Fibroblast of skin of left quadriceps (primary cell): ENCODE measurements at regions not wholly inside any gene's neighbourhood (a gene's known extent, or its start where the extent isn't known, plus 50 kb on each side); places are given as distances from the start of the nearest gene placed in this dataset.
"Not testable (repeated sequence)": the region's sequence is repeated elsewhere in the genome, so short reads cannot be mapped to it uniquely, and the experiment has no call there.

Experiments
- DNase-seq, 2 experiments: peaks; one replicate each; pipeline ENCODE4 v3.0.0-alpha.2; 2013; ENCODE audit warnings: low read depth in 2 of 2

- DNase-seq: no peak
These were observed 132.5 kb upstream of the ADRA1B start for GRCh38 chr5:159783726-159784247.

DNA sequence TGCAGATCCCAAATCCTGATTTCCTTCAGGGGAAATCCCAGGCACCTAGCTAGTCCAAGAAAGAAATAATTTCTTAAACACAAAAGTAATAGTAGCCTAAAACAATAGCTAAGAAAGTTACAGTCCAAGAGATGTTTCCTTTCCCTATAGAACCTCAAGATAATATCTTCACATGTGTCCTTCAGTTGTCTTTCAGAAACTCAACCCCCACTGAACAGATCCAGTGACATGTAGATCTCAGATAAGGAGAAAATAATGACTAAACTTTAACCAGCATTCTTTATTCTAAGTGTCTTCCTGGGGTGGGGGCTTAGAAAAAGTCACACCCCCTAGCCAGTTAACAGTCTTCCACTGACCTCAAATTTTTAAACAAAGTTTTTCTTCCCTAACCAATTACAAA, 131.3 kb upstream of the ADRA1B start:
- no peak for DNase-seq

DNA sequence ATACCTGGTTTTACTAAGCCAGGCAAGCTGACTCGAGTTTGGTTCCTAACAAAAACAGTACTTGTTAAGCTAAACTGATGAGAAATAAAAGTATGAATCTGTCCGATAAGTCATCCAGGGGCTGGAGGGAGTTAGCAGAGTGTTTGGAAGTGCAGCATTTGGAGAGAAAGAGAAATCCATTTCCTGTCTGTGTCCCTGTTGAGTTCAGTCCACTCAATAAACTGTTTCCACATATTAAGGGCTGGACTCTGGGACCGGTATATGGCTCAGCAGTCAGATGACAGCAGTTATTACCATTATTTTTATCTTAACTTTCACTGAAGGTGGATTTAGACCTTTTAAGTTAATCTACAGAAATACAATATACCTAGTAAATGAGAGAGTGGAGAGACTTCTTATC, 130.6 kb upstream of the ADRA1B start:
- no peak for DNase-seq

- no peak for DNase-seq
These were observed 130.1 kb upstream of the ADRA1B start for GRCh38 chr5:159786201-159786600.

GRCh38 chr5:159786901-159787691, 129.2 kb upstream of the ADRA1B start:
- peak; percentile 80 to 81 for DNase-seq

GRCh38 chr5:159787837-159788236, 128.4 kb upstream of the ADRA1B start:
- no peak for DNase-seq

DNA sequence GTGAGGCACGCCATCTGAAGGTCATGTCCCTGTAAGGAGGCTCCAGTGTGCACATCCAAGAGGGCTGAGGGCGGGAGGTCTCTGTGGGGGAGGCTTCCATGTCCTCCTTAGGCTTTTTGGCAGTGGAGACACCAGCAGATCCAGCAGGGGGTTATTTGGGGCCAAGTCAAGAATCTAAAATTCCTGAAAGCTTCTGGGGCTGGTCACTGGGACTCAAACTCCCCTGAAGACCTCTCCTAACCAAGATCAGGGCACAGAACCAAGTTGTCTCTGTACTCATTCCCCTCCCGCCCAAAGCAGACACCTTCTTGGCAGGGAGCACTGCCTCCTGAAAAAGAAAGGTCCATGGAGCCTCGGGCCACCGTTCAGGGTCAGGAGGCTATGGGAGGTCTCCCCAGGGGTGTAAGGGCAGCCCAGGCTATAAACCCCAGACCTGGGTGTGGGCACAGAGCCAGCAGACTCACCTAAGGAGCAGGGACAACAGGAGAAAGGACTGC, 127.4 kb upstream of the ADRA1B start:
- no peak for DNase-seq

DNA sequence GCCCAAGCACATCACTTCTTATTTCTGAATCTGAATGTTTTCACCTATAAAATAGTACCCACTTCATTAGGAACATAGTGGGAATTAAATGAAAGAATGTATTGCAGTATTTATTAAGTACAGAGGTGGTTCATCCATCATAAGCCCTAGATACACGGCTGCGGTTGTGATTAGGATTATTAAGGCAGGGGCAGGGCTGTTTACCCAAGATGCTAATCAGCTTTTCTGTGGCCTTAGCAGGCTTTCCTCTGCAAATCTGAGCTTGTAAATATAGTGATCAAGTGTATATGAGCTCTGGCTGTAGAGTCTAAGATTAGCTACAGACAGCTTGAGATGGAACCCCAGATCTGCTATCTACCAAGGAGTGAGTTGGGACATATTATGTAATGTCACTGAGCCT, 124.1 kb upstream of the ADRA1B start:
- DNase-seq: no peak

GRCh38 chr5:159797261-159797970, 118.9 kb upstream of the ADRA1B start:
- no peak for DNase-seq

DNA sequence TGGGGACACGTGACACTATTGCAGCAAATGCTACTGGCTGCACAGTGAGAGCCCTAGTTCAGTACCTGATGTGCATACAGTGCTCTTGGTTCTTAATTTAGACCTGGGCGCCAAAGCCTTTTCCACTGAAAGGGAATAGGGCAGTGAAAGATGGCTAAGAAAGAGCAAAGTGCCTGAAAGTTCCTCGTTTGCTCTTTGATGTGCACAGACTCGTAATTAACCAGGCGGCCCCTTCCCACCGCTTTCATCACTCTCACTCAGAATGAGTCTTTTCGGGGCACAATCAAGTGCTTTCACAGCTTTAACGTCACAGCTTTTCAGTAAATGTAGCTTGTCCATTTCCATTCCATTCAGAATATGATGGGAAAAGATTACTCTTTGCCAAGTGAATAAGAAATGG, 116.6 kb upstream of the ADRA1B start:
- no peak for DNase-seq

DNA sequence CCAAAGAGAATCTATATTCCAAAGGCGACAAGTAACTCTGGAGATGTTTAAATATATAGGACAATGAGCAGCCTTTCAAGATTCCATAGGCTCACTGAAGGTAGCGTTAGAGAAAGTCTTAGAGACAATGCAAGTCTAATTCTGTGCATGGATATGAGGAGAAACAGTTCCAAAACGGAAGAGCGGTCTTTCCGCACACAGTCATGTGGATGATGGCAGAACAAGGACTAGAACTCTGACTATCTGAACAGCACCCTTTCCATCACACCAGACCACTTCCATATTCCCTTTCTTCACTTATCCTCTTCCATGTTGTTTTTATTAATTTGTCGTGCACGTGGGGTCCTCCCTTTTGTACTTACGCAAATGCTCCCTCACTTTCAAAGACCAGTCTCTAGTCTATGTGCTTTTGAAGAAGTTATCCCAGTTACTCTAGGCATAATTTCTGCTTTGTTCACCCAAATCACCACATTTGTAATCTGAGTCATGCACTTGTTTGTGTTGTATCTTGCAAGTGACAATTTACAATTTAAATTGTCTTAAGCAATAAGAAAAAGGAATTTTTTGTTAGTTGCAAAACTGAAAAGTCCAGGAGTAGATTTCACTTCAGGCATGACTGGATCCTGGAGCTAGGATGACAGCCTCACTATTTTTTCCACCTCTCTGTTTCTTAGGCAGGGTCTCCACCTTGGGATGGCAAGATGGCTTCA, 116.0 kb upstream of the ADRA1B start:
- DNase-seq: no peak

DNA sequence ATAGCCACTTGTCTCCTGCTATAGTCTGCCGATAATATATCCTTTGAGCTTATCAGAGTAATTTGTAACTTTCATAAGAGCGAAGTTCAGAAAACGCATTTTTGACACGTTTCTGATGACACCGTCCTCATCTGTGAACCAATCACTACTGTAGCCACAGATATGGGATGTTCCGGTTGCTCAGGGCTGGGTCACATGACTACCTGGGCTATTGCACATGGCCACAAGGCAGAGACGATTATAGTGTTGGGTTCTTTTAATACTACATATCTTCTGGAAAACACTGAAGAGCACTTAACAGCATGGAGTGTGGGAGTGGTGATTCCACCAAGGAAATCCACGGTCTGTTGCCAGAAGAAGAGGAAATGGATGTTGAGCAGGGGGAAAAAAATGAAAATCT, 115.0 kb upstream of the ADRA1B start:
- no peak for DNase-seq

- DNase-seq: no peak
These were observed 113.6 kb upstream of the ADRA1B start for GRCh38 chr5:159802661-159803060.

- no peak for DNase-seq
These were observed 112.2 kb upstream of the ADRA1B start for GRCh38 chr5:159804121-159804520.

- no peak for DNase-seq
These were observed 111.3 kb upstream of the ADRA1B start for GRCh38 chr5:159805021-159805420.

DNA sequence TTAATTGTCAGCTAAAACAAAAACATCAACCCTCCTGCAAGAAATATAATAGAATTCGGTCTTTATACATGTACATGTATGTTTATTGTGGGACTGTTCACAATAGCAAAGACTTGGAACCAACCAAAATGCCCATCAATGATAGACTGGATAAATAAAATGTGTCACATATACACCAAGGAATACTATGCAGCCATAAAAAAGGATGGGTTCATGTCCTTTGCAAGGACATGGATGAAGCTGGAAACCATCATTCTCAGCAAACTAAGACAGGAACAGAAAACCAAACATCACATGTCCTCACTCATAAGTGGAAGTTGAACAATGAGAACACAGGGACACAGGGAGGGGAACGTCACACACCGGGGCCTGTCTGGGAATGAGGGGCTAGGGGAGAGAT, 109.1 kb upstream of the ADRA1B start:
- DNase-seq: not testable (repeated sequence)

DNA sequence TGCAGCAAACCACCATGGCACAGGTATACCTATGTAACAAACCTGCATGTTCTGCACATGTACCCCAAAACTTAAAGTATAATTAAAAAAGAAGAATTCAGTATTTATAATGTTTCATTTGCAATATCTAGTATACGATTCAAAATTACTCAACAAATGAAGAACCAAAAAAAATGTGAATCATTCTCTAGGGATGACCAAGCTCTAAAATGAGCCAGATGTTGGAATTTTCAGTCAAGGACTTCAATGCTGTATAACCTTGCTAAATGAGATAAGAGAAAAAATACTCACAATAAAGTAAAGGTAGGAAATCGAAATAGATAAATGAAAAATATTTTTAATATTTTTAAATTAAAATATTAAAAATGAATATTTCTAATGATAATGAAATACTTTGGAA, 108.7 kb upstream of the ADRA1B start:
- DNase-seq: no peak

DNA sequence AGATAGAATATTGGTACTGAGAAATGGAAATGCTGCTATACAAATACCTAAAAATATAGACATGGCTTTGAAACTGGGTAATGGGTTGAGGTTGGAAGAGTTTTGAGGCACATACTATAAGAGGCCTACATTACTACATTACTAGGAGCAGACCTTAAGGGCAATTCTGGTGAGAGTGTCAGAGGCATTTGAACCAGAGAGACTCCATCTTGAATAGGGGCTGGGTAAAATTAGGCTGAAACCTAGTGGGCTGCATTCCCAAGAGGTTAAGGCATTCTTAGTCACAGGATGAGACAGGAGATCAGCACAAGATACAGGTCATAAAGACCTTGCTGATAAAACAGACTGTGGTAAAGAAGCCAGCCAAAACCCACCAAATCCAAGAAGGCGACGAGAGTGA, 104.6 kb upstream of the ADRA1B start:
- no peak for DNase-seq

DNA sequence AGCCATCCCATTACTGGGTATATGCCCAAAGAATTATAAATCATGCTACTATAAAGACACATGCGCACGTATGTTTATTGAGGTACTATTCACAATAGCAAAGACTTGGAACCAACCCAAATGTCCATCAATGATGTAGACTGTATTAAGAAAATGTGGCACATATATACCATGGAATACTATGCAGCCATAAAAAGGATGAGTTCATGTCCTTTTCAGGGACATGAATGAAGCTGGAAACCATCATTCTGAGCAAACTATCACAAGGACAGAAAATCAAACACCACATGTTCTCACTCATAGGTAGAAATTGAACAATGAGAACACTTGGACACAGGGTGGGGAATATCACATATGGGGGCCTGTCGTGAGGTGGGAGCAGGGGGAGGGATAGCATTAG, 103.5 kb upstream of the ADRA1B start:
- DNase-seq: not testable (repeated sequence)

- DNase-seq: no peak
These were observed 102.1 kb upstream of the ADRA1B start for GRCh38 chr5:159814222-159814621.

DNA sequence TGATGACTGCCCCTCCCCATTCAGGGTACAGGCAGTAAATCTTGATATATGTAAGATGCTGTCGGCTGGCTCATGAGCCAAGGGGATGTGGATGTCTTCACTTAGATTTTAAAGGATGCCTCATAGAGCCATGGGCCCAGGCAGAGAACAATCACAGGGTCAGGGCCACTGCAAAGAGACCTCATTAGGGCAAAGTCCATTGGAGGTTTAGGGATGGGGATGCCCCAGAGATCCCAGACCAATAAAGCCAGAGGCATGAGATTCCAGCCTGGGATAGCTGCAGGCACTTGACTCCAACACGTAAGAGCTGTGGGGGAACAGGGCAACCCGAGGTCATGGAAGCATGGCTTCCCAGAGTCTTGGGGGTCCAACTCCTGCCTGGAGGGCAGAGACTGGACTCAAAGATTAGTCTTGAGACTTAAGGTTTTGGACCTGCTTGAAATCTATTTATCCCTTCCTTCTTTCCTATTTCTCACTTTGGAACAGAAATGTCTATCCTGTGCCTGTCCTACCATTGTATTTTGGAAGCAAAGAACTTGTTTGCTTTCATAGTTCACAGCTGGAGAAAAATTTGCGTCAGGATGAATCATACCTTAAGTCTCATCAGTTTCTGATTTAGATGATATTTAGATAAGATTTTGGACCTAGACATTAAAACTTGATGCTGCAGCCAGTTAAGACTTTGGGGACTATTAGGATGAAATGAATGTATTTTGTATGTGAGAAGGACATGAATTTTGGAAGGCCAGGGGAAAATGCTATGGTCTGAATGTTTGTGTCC, 101.3 kb upstream of the ADRA1B start:
- no peak for DNase-seq
